NCI-H2196 (cell line): ENCODE measurements at regions not wholly inside any gene's neighbourhood (a gene's known extent, or its start where the extent isn't known, plus 50 kb on each side); places are given as distances from the start of the nearest gene placed in this dataset.
"Not testable (repeated sequence)": the region's sequence is repeated elsewhere in the genome, so short reads cannot be mapped to it uniquely, and the experiment has no call there.

Source experiments
- DNase-seq: peaks from one replicate; lab custom pipeline; 2025; ENCODE audit not compliant: unreplicated experiment; lab: John Stamatoyannopoulos, UW

DNA sequence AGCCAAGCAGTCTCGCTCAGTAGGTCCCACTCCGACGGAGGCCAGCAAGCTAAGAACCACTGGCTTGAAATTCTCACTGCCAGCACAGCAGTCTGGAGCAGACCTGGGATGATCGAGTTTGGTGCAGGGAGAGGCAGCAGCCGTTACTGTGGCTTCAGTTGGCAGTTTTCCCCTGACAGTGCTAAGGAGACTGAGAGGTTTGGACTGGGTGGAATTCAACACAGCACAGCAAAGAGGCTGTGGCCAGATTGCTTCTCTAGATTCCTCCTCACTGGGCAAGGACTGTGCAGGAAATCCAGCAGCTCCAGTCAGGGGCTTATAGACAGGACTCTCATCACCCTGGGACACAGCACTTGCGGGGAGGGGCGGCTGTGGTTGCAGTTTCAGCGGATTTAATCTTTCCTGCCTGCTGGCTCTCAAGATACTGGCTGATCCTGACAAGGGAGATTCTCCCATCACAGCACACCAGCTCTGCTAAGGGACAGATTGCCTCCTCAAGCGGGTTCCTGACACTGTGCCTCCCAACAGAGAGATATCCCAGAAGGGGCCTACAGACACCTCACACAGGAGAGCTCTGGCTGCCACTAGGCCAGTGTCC lies 122.1 kb downstream of the YIPF5 start:
- DNase-seq, result no peak

DNA sequence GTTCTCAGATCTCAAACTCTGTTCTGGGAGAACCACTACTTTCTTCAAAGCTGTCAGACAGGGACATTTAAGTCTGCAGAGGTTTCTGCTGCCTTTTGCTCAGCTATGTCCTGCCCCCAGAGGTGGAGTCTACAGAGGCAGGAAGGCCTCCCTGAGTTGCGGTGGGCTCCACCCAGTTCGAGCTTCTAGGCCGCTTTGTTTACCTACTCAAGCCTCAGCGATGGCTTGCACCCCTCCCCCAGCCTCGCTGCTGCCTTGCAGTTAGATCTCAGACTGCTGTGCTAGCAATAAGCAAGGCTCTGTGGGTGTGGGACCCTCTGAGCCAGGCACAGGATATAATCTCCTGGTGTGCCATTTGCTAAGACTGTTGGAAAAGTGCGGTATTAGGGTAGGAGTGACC lies 115.1 kb downstream of the YIPF5 start:
- not testable (repeated sequence) for DNase-seq

DNA sequence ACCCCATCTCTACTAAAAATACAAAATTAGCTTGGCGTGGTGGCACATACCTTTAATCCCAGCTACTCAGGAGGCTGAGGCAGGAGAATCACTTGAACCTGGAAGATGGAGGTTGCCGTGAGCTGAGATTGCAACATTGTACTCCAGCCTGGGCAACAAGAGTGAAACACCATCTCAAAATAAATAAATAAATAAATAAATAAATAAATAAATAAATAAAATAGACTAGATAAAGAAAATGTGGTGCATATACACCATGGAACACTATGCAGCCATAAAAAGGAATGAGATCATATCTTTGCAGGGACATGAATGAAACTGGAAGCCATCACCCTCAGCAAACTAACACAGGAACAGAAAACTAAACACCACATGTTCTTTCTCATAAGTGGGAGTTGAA lies 110.4 kb downstream of the YIPF5 start:
- not testable (repeated sequence) for DNase-seq

DNA sequence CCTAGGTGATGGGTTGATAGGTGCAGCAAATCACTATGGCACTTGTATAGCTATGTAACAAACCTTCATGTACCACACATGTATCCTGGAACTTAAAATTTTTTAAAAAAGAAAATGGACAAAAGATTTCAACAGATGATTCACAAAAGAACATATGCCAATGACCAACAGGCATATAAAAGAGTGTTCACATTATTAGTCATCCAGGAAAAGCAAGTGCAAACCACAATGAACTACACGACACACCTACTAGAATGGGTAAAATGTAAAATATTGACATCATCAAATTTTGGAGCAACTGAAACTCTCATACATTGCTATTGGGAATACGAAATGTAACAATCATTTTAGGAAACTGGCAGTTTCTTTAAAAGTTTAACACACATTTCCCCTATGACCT lies 109.9 kb downstream of the YIPF5 start:
- DNase-seq, result no peak

DNA sequence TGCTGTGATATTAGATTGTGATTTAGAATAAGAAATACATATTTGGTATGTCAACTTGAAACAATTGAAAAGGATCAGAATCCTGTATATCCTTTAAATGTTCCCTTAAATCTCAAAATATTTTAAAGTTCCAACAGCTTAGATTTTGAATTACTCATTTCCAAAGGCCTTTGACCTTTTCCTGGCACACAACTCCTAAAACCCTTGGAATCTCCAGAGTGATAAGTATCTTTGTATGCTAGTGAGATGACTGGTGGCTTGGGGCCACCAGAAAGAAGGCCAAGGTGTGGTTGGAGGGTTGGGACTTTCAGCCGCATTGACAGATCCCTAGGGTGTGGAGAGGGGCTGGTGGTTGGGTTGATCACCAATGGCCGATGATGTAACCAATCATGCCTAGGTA lies 104.7 kb downstream of the YIPF5 start:
- no peak for DNase-seq

DNA sequence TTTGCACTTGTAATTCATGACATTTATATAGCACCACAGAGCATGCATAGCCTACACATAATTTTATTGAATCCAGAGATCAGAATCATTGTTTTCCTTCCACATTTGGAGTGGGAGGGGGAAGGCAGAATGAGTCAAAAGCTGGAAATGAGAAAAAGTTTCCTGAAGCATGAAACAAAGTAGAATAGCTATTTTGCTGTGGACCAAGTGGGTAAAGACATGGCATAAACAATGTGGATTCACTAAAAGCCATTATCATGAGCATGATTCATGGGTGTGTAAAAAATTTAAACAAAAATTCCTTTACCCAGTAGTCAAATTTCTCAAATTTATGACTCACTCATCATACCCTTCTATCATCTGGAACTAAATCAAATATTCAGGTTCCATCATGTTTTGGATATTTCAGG lies 97.9 kb downstream of the YIPF5 start:
- no peak for DNase-seq

DNA sequence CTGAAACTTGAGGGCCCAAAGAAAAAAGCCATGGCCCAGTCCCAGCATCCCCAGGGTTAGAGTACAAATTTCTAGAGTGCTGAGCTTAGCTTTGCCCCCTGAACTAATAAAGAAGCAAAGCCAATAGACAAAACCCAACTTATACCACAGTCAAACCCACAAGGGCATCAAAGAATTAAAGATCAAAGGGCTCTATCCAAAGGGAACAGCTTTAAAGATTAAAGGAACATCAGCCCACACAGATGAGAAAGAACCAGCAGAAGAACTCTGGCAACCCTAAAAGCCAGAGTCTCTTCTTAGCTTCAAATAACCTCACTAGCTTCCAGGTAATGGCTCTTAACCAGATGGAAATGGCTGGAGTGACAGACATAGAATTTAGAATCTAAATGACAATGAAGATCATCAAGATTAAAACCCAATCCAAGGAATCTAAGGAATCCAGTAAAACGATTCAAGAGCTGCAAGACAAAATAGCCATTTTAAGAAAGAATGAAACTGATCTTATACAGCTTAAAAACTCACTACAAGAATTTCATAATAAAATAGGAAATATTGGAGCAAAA lies 93.9 kb downstream of the YIPF5 start:
- DNase-seq, result no peak

DNA sequence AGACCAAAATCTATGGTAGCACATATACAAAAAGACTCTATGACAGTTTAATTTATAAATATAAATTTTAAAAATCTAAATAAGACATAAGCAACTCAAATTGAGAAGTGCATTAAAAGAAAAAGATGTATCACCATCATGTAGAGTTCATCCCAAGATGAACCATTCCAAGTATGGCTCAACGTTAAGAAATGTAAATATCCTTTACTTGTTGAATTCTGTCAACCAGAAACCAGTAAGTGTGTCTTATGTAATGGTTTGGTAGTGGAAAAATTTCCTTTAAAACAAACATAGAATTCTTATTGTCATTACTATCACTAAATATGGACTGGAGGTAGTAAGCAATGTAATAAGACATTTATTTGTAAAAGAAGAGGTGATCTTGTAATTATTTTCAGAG lies 87.3 kb downstream of the YIPF5 start:
- no peak for DNase-seq

DNA sequence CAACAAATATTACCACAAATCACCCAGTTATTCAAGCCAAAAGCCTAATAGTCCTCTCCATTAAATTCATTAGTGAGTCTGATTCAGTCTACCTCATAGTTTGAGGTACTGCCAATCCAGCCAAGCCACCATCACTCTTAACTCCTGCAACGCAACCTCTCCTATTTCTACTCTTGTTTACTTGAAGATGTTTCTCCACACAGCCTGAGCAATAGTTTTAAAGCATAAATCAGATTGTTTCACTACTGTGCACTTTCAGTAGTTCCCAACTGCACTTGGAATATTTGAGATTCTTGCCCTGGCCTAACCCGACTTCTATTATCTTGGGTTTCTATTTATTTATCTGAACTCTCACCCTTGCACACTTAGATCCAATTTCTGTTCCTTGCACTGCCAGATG lies 85.5 kb downstream of the YIPF5 start:
- DNase-seq, result no peak

DNA sequence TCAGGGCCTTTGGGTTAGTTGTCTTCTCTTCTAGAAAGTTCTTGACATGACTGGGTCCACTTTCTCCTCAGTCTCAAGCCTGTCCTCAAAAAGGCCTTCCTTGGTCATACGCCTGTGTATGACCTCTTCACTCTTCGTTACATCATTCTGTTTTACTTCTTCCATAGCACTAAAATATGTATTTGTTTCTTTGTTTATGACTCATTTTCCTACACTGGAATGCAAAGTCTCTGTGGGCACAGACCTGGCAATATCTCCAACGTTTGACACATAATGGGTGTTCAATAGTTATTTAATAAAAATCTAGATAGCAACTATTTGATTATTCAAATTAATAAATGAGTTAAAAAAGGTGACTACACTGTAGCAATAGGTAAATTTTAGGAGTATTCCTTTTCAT lies 85.1 kb downstream of the YIPF5 start:
- DNase-seq, result no peak

DNA sequence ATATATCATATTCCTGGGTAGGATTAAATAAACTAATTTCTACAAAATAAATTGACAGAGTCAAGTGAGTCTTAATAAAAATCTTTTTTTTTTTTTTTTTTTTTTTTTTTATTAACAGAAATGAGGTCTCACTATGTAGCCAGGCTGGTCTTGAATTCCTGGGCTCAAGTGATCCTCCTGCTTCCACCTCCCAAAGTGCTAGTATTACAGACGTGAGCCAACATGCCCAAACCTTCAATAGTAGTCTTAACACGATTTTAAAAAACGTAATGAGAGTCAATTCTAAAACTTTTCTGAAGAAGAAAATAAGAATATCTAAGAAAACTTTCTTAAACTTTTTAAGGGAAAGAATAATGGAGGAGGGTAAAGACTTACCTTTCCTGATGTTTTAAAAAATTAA lies 84.2 kb downstream of the YIPF5 start:
- no peak for DNase-seq

DNA sequence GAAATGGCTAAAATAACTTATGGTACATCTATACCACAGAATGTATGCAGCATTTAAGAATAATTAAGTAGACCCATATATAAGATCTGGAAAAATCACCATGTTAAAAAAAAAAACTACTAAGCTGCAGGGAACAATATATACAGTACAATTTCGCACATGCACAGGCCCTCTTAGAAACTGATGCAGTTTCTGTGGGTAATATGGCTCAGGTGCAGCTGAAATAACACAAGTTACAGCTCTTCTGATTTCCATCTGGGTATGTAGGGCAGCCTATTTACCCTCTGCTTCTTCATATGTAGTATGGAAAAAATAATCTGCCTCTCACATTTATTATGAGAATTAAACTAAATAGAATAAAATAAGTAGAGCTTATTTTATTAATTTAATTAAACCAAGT lies 82.9 kb downstream of the YIPF5 start:
- no peak for DNase-seq

DNA sequence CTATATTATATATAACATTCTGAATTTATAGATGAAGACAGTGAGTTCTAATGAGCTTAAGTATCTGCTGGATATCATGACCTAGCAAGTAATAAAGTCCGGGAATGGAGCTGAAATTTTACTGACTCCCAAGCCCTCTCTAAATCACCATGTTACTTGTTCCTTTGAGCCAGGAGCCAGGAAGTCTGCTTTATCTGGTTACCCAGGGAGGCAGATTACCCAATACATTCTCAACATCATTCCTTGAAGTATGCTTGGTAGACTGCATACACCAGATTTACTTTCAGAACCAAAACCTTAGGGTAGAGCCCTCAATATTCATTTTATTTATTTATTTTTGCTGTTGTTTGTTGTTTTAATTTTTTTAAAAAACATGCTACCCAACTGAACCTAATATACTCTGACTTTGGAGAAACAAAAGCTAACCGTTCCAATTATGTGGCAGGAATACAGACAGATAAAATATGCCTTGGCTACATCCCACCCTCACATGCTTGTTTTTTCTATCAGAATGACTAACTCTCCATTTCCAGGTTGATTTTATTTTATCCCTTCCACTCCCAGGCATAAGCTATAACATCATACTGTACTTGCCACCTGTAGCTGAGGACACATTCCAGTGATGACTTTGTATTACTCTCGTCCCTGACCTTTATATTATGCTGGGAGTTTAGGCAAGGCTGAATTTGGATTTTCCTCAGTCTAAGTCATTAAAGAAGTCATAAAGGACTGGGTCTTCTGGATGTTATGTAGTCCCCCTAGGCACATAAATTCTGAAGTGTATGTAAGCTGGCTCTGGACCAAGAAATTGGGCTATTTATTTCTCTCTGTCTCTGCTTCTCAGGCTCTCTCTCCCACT lies 82.0 kb downstream of the YIPF5 start:
- DNase-seq, result no peak

DNA sequence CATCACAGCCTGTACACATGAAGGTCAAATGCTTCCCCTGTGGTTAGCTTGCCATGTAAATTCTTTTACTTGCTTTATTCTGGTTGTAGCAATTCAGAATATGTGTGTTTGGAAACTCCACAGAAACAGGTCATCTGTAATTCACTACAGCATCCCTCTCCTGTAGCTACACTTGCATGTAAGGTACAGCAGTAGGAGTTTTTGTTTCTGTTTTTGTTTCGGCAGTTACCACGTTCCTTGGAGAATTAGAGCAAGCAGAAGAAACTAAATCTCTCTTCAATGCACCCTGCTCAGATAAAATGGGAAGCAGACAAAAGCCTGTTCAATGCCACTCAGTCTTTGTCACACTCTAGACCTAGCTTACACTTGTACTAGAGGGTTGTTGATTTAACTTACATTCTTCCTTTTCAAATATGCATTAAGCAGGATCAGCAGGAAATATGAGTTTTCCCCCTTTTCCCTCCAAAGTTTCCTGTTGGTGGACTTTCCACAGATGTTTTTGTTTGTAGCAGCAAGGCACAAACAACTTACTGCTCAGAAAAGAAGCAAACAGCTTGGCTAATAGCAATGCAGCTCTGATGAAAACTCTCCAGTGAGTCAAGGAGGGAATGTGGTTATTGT lies 80.9 kb downstream of the YIPF5 start:
- no peak for DNase-seq

DNA sequence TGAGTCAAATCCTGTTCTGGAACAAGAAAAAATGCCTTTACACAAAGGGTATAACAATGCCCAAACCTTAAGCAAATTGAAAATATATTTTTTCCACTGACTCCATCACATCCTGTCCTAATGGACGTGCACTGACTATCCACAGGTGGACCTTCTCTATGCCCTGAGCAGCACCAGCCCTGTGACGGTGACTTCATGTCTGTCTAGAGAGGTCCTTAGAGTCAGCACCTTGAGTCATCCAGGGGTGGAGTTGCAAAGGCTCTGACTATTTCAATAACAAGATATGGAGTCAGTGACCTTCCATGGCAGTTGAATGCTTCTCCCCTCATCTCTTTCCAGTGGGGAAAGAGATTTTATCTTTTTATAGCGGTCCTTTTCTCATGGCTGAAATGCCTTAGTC lies 78.0 kb downstream of the YIPF5 start:
- DNase-seq, result no peak

DNA sequence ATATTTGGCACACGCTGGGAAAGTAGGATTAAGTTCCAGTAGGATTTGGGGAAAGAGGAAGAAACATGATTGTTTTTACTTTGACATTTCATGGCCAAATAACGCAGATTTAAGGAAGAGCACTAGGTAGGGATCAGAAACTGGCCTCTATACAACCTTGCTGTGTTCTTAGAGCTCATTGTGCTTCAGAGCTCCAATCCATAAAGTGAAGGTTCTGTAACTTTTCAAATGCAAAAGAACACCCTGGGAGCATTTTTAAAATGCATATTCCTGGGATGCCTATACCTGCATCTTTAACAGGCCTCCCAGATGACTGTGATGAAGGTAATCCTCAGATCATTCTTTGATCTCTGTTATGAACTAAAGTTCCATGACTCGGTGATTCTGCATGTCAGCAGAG lies 77.1 kb downstream of the YIPF5 start:
- DNase-seq, result no peak

DNA sequence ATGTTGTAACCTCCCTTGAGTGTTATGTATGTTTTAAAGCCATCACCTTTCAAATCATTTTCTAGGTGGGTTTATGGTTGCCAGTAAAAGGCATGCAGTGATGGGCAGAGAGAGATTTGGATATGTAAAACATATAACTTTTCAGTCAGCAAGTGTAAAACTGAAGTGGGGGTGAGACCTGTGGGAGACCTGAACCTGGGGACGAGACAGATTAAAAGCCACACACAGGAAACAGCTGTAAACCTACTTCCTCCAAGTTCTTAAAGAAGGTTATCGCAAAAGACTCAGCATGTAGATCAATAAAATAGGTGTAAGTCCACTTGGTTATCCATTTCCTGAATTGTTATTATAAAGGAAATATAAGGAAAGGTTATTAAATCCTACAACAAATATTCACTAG lies 76.6 kb downstream of the YIPF5 start:
- no peak for DNase-seq

DNA sequence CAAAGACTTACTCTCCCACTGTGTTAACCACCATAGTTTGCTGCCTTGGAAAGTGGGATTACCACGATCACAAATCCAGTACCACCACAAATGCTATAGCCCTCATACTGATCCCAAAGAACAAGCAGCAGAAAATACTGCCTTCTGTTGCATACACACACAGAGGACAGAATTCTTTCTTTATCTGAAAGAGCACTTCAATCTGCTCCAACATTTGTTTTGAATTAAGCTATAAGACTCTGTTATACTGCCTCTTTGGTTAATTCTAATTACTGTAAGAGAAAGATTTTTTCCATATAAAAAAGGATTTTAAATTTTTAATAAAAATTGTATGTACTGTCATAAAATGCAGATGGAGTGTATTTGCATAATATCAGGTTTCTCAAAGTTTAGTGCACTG lies 69.8 kb downstream of the YIPF5 start:
- DNase-seq, result no peak

DNA sequence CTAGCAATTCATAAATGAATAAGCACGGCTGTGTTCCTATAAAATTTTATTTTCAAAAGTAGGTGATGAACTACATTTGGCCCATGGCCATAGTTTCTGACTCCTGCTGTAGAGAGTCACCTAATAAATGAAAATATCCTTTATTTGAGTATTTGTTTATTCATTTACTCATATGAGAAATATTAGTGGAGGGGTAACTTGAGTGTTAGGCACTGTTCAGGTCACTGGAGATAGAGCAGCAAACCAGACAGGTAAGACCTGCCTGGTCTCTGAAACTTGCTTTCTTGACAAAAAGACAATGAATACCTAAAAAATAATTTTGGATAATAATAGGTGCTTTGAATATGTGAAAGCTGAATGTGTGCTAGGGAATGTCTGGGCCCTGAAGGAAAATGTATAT lies 68.8 kb downstream of the YIPF5 start:
- DNase-seq, result no peak

DNA sequence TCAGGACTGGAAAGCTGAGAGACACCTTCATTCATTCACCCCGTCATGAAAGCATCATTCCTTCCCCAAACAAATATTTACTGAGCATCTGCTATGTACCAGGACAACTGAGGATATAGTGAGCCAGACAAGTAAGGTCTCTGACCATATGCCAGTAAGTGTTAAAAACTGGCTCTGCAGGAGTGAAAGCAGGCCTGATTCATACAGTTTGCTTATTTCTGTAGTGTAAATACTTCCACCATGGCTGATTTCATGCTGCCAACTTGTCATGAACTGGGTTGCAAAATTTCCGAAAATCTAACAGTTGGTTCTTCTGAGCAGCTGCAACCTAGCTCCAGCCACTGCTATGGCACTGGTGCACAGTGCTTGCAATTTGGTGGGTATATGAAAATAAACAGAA lies 68.1 kb downstream of the YIPF5 start:
- no peak for DNase-seq

DNA sequence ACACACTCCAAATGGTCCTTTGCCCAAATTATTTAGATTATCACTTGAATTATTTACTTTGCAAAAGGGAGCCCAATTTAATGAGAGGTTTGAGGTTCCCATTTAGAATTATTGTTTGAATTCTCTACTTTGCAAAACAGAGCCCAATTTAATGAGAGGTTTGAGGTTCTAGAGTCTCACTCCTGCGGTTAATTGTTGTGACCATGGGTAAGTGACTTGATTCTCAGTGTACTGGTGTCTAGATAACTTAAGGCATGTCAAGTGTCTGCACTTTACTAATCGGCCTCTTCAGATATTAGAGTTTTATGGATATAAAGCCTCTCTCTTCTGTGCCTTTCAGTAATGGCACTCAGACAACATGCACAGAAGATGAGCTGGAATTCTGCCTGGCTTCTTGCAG lies 67.5 kb downstream of the YIPF5 start:
- no peak for DNase-seq
